Stimulated activated memory B cell treated with anti-CD40 and anti-IgM and Interleukin-4, amounts not matched to agents 10 μg/mL and 1 μg/mL and 100 μg/mL, for 72 hours (primary cell): ENCODE measurements at regions not wholly inside any gene's neighbourhood (a gene's known extent, or its start where the extent isn't known, plus 50 kb on each side); places are given as distances from the start of the nearest gene placed in this dataset.

Experiments used
- ATAC-seq: fragments of 150-1000 bp; cut with Tn5 transposase; 2 replicates; pipeline ENCODE4 v1.10.0; 2021
- H3K27ac Mint-ChIP-seq: one replicate; pipeline ENCODE4 v1.8.0; 2022; ENCODE audit warnings: mild to moderate bottlenecking, mixed read lengths
- H3K27me3 Mint-ChIP-seq: one replicate; pipeline ENCODE4 v1.8.0; 2022; ENCODE audit warnings: mixed read lengths
- H3K36me3 Mint-ChIP-seq: one replicate; pipeline ENCODE4 v1.8.0; 2022; ENCODE audit warnings: mixed read lengths
- H3K4me1 Mint-ChIP-seq: one replicate; pipeline ENCODE4 v1.8.0; 2022; ENCODE audit warnings: mixed read lengths
- H3K4me3 Mint-ChIP-seq: one replicate; pipeline ENCODE4 v1.8.0; 2022; ENCODE audit warnings: mild to moderate bottlenecking, moderate library complexity, mixed read lengths
- H3K9me3 Mint-ChIP-seq: one replicate; pipeline ENCODE4 v1.8.0; 2022; ENCODE audit warnings: mixed read lengths

GRCh38 chr10:78899996-78900714 lies 168.6 kb upstream of the ZMIZ1 start:
- Mint-ChIP-seq H3K36me3 (no peaks in the 10 kb centered on the region), H3K4me1 (no peaks in the 10 kb centered on the region), H3K27me3 (peaks cover 9% of the 10 kb centered on the region), H3K4me3 (no peak overlapping the region), H3K9me3 (no peaks in the 10 kb centered on the region), H3K27ac (no peak overlapping the region)
- ATAC-seq = peak; percentile 24

- Mint-ChIP-seq H3K9me3 (no peaks in the 10 kb centered on the region), H3K36me3 (no peaks in the 10 kb centered on the region), H3K27ac (no peak overlapping the region), H3K27me3 (peaks cover 10% of the 10 kb centered on the region), H3K4me1 (no peaks in the 10 kb centered on the region), H3K4me3 (no peak overlapping the region)
- ATAC-seq = no peak
Measured at GRCh38 chr10:78900715-78901430, 167.9 kb upstream of the ZMIZ1 start.

- ATAC-seq = no peak
- no peaks in the 10 kb centered on the region for H3K9me3 Mint-ChIP-seq
- H3K4me1 Mint-ChIP-seq = no peaks in the 10 kb centered on the region
- no peak overlapping the region for H3K4me3 Mint-ChIP-seq
- H3K27ac Mint-ChIP-seq = no peak overlapping the region
- H3K27me3 Mint-ChIP-seq = peaks cover 10% of the 10 kb centered on the region
- H3K36me3 Mint-ChIP-seq = no peaks in the 10 kb centered on the region
Measured at GRCh38 chr10:78901694-78902093, 167.1 kb upstream of the ZMIZ1 start.

- Mint-ChIP-seq H3K27ac (no peak overlapping the region), H3K9me3 (no peaks in the 10 kb centered on the region), H3K27me3 (peaks cover 21% of the 10 kb centered on the region), H3K4me3 (no peak overlapping the region), H3K4me1 (no peaks in the 10 kb centered on the region), H3K36me3 (no peaks in the 10 kb centered on the region)
- ATAC-seq = no peak
Measured at GRCh38 chr10:78902815-78903214, 166.0 kb upstream of the ZMIZ1 start.

GRCh38 chr10:78903341-78903940 lies 165.3 kb upstream of the ZMIZ1 start:
- Mint-ChIP-seq H3K9me3 (no peaks in the 10 kb centered on the region), H3K4me3 (no peak overlapping the region), H3K4me1 (no peaks in the 10 kb centered on the region), H3K36me3 (no peaks in the 10 kb centered on the region), H3K27me3 (peaks cover 22% of the 10 kb centered on the region), H3K27ac (no peak overlapping the region)
- ATAC-seq = no peak

GRCh38 chr10:78904196-78904595 lies 164.6 kb upstream of the ZMIZ1 start:
- ATAC-seq = no peak
- no peak overlapping the region for H3K27ac Mint-ChIP-seq
- H3K9me3 Mint-ChIP-seq = no peaks in the 10 kb centered on the region
- peaks cover 22% of the 10 kb centered on the region for H3K27me3 Mint-ChIP-seq
- no peak overlapping the region for H3K4me3 Mint-ChIP-seq
- H3K36me3 Mint-ChIP-seq = no peaks in the 10 kb centered on the region
- no peaks in the 10 kb centered on the region for H3K4me1 Mint-ChIP-seq

- Mint-ChIP-seq H3K27me3 (peaks cover 22% of the 10 kb centered on the region), H3K9me3 (no peaks in the 10 kb centered on the region), H3K27ac (no peak overlapping the region), H3K4me1 (no peaks in the 10 kb centered on the region), H3K36me3 (no peaks in the 10 kb centered on the region), H3K4me3 (no peak overlapping the region)
- ATAC-seq = no peak
Measured at GRCh38 chr10:78905015-78905956, 163.5 kb upstream of the ZMIZ1 start.

GRCh38 chr10:78905957-78906308 lies 162.8 kb upstream of the ZMIZ1 start:
- ATAC-seq = no peak
- no peaks in the 10 kb centered on the region for H3K4me1 Mint-ChIP-seq
- H3K4me3 Mint-ChIP-seq = no peak overlapping the region
- no peak overlapping the region for H3K27ac Mint-ChIP-seq
- H3K36me3 Mint-ChIP-seq = no peaks in the 10 kb centered on the region
- peaks cover 27% of the 10 kb centered on the region for H3K27me3 Mint-ChIP-seq
- H3K9me3 Mint-ChIP-seq = no peaks in the 10 kb centered on the region

- Mint-ChIP-seq H3K36me3 (no peaks in the 10 kb centered on the region), H3K27ac (no peak overlapping the region), H3K4me1 (no peaks in the 10 kb centered on the region), H3K9me3 (no peaks in the 10 kb centered on the region), H3K4me3 (no peak overlapping the region), H3K27me3 (peaks cover 36% of the 10 kb centered on the region)
- ATAC-seq = no peak
Measured at GRCh38 chr10:78906734-78907390, 161.9 kb upstream of the ZMIZ1 start.

- H3K36me3 Mint-ChIP-seq = no peaks in the 10 kb centered on the region
- no peaks in the 10 kb centered on the region for H3K9me3 Mint-ChIP-seq
- H3K4me3 Mint-ChIP-seq = no peak overlapping the region
- ATAC-seq = no peak
- H3K4me1 Mint-ChIP-seq = no peaks in the 10 kb centered on the region
- H3K27me3 Mint-ChIP-seq = peaks cover 45% of the 10 kb centered on the region
- no peak overlapping the region for H3K27ac Mint-ChIP-seq
Measured at GRCh38 chr10:78907551-78908211, 161.1 kb upstream of the ZMIZ1 start.

GRCh38 chr10:78909221-78909620 lies 159.5 kb upstream of the ZMIZ1 start:
- Mint-ChIP-seq H3K4me1 (no peaks in the 10 kb centered on the region), H3K27me3 (peaks cover 51% of the 10 kb centered on the region), H3K4me3 (no peak overlapping the region), H3K36me3 (no peaks in the 10 kb centered on the region), H3K9me3 (no peaks in the 10 kb centered on the region), H3K27ac (no peak overlapping the region)
- no peak for ATAC-seq

GRCh38 chr10:78910021-78910420 lies 158.7 kb upstream of the ZMIZ1 start:
- Mint-ChIP-seq H3K27me3 (peaks cover 45% of the 10 kb centered on the region), H3K9me3 (no peaks in the 10 kb centered on the region), H3K27ac (no peak overlapping the region), H3K36me3 (no peaks in the 10 kb centered on the region), H3K4me1 (no peaks in the 10 kb centered on the region), H3K4me3 (no peak overlapping the region)
- ATAC-seq = no peak

- Mint-ChIP-seq H3K4me3 (no peak overlapping the region), H3K9me3 (no peaks in the 10 kb centered on the region), H3K27me3 (peaks cover 41% of the 10 kb centered on the region), H3K36me3 (no peaks in the 10 kb centered on the region), H3K27ac (no peak overlapping the region), H3K4me1 (no peaks in the 10 kb centered on the region)
- no peak for ATAC-seq
Measured at GRCh38 chr10:78910476-78910875, 158.3 kb upstream of the ZMIZ1 start.

GRCh38 chr10:78910886-78911285 lies 157.9 kb upstream of the ZMIZ1 start:
- no peak for ATAC-seq
- H3K27me3 Mint-ChIP-seq = peaks cover 41% of the 10 kb centered on the region
- no peaks in the 10 kb centered on the region for H3K36me3 Mint-ChIP-seq
- no peak overlapping the region for H3K4me3 Mint-ChIP-seq
- no peaks in the 10 kb centered on the region for H3K9me3 Mint-ChIP-seq
- no peak overlapping the region for H3K27ac Mint-ChIP-seq
- no peaks in the 10 kb centered on the region for H3K4me1 Mint-ChIP-seq
